COLO668 (cell line): ENCODE measurements at regions not wholly inside any gene's neighbourhood (a gene's known extent, or its start where the extent isn't known, plus 50 kb on each side); places are given as distances from the start of the nearest gene placed in this dataset.
"Not testable (repeated sequence)": the region's sequence is repeated elsewhere in the genome, so short reads cannot be mapped to it uniquely, and the experiment has no call there.

ENCODE experiments used
- DNase-seq: peaks from one replicate; lab custom pipeline; 2025; ENCODE audit not compliant: unreplicated experiment; lab: John Stamatoyannopoulos, UW

DNA sequence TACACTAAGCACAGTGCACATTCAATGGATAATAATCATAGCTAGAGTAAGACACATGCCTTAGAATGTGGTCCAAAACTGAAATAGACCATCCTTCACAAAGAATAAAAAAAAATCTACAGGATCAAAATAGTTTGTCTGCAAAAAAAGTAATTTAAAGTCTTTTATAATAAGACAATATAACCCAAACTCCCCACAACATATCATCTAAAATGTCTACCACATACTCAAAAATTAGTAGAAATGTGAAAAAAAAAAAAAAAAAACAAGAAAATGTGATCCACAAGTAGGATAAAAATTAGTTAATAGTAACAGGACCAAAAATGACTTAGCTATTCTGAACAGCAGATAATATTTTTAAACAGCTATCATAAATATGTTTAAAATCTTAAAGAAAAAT is 557.2 kb upstream of the ARID1B start:
- no peak for DNase-seq

DNA sequence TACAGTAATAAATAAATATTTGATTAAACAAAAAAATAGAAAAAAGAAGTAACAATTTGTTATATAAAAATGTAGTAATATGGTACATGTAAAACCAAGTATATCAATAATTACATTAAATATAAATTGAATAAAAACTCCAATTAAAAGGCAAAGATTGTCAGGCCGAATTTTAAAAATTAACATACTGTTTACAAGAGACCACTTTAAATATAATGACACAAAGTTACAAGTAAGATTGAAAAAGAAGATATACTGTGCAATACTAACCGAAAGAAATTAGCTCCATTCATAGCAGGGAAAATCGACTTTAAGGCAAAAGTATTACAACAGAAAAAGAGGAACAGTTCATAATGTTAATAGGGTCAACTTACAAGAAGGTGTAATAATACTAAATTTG is 571.5 kb upstream of the ARID1B start:
- no peak for DNase-seq

DNA sequence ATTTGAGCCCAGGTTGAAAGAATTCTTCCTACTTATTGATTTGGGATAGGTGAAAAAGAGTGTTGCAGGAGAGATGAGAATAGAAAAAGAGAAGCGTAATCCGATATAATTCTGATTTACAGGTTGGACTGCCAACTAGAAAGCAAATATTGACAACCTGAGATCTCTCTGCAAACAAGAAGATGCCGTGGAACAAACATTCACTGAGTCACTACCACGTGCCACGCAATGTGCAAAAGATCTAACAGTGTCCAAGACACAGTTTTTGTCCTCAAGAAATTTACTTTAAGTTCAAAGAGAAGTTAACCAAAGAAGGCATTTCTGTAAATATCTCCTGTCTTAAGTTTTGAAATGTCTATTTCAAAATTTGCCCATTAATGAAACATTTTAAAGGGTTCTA is 578.0 kb upstream of the ARID1B start:
- DNase-seq, result no peak

DNA sequence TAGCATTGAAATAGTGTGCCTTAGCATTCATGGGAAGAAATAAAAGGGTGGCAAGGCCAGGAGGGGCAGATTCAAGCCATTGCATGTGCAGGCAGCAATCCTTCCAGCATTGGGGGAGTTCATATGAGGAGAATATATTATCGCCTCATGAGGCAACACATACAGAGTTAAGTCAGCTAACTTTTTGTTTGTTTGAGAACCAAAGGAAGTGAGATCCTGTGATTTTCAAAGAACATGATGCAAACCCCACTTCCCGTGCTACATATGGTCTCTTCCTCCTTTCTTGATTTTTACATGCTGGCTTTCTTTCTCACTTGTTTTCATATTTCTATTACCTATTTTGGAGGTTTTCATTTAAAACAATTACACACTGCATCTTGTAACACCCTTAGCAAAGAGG is 579.7 kb upstream of the ARID1B start:
- DNase-seq, result no peak

DNA sequence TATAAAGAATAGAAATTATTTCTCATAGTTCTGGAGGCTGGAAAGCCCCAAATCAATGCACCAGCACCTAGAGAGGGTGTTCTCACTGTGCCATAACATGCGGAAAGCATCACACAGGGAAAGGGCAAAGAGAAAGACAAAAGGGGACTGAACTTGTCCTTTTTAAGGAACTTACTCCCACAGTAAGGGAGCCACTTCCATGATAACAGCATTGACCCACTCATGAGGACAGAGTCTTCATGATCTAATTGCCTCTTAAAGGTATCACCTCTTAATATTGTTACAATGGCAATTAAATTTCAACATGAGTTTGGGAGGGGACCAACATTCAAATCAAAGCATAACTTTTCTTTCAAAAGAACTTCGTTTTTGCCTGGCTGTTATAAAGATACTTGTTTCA is 582.2 kb upstream of the ARID1B start:
- no peak for DNase-seq

DNA sequence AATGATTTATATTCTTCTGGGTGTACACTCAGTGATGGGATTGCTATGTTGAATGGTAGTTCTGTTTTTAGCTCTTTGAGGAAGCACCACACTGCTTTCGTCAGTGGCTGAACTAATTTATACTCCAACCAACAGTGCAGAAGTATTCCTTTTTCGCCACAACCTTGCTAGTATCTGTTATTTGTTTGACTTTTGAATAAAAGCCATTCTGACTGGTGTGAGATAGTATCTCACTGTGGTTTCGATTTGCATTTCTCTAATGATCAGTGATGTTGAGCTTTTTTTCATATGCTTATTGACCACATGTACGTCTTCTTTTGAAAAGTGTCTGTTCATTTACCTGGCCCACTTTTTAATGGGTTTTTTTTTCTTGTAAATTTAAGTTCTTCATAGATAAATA is 583.8 kb upstream of the ARID1B start:
- no peak for DNase-seq

DNA sequence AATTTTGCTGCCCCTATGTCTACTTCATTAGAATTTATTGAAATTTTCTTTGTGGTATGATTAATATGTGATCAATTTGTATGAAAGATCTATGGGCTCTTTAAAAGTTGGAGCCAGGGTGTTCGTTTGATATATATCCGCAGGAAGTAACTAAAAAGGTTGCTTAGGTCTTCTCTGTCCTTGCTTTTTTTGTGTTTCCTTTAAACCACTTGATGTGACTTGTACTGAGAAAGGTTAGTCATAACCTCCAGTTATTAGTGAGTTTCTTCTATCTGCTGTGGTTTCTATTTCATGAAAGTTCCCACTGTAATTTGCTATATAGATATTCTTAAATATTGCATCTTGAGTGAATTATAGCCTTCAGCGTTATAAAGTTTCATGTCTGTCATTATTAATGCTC is 585.3 kb upstream of the ARID1B start:
- no peak for DNase-seq

DNA sequence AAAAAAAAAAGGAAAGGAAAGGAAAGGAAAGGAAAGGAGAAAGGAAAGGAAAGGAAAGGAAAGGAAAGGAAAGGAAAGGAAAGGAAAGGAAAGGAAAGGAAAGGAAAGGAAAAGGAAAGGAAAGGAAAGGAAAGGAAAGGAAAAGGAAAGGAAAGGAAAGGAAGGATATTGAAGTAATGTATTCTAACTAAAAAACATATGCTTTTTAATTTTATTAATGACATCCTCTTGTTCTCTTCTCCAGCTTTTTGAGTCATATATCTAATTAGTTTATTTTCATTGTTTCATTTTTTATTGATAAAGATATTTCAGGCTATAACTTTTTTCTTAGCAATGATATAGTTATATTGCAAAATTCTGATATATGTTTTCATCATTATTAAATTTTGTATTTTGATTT is 585.8 kb upstream of the ARID1B start:
- not testable (repeated sequence) for DNase-seq

DNA sequence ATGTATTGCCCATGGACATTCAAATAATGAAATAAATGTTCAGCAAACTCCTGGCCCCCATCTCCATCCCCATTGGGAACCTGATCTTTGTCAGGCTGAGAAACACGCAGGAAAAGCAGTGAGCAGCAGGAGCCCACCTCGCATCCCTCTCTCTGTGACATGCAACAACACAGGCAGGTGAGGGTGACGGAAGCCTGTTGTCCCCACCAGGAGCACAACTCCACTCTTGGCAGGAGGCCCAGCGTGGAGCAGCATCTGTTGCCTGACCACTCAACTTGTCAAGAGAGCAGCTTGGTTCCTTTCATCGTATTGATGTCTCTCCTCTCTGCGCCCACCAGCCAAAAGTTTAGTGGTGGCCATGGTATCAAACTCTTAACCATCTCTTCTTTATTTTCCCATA is 586.9 kb upstream of the ARID1B start:
- peak; percentile 59 for DNase-seq

DNA sequence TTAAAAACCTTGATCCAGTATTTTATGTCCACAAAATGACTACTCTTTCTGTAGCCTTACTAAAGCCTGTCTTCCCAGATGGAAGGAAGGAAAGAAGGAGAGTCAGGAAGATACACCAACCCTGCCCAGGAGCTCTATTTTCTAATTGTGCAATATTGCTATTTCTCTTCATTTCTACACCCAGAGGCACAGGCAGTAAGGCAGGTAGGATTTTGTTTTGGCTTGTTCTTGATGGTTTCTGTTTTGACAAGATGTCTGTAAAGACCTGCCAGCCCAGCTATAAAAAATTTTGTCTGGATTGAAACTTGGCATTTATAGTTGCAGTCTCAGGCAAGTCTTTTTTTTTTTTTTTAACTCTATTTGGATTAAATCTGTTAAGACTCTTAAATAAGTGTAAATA is 587.5 kb upstream of the ARID1B start:
- DNase-seq, result no peak

DNA sequence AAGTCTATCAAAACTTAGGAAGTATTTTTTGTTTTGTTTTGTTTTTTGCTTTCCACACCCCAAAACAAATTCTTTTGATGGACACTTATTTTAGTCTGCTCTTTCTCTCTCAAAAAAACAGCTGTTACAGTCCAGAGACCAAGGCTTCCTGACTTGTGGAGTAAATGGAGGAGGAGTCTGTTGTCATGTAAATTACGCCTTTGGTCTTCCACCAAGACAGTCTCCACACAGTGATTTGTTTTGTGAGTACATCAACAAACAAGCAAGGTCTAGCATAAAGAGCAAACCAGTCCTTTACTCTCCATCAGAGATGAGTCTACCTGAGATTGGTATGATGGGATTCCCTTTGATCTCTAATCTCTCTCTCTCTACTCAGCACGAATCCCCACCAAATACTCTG is 588.0 kb upstream of the ARID1B start:
- DNase-seq, result no peak

DNA sequence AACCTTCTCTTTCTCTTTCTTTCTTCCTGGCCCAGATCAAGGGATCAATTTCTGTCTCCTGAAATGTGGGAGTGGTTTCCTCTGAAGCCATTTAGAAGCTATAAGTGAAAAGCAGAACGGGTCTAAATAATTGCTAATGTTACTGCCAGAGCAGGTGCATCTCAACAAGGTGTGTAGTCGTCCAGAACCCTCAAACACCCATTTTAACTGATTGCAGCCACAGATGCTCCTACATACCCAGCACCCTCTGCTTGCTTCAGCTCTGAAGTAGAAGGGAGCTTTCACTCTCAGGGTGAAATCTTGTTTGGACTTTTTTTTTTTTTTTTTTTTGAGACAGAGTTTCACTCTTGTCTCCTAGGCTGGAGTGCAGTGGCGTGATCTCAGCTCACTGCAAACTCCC is 592.1 kb upstream of the ARID1B start:
- peak; percentile 8 for DNase-seq

DNA sequence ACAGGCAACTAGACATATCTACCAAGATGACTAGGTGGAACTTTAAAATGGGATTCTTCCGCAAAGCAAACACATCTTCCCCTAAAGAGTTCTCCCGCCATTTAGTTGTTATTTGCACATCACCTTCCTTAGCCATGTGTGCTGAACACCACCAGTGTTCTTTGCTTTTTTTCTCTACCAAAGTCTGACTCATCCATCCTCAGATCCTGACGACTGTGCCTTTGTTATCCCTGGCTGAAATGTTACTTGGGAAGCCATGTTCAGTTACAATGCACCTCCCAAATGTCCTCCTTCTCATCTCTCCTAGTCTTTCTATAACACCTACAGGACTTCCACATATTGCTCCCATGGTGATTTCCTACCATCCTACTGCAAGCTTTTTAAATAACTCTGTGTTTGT is 593.5 kb upstream of the ARID1B start:
- no peak for DNase-seq

DNA sequence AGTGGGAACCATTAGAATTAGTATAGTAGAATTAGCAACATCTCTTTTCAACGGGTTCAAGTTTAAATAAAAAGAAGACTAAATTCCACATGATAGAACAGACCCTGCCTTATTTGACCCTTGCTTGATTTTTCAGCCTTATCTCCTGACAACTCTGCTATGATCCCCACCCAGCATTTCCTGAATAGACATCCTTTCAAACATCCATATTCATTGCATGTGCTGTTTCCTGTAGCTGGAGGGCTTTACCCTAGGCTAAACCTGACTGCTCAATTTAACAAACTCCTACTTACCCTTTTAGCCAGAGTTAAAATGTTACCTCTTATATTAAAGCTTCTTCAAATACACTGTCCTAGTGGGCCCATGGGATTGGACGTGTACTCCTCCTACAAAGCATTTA is 594.8 kb upstream of the ARID1B start:
- no peak for DNase-seq

DNA sequence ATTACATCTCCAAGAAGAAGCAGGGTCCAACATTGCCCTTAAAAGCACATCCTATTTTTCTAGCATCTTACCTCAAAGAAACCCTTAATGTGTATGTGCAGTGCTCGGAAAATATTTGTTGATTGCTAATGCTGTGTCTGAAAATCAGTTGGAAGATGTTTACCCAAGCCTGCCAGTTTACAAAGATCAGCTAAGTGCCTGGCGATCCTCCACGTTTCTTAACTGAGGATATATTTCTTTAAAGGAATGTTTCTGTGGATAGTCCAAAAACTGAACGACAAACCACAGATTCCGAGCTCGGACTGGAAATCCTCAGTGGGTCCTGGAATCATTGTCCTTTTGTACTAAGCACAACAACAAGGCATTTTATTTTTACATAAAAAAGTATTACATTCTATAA is 595.7 kb upstream of the ARID1B start:
- DNase-seq, result no peak

DNA sequence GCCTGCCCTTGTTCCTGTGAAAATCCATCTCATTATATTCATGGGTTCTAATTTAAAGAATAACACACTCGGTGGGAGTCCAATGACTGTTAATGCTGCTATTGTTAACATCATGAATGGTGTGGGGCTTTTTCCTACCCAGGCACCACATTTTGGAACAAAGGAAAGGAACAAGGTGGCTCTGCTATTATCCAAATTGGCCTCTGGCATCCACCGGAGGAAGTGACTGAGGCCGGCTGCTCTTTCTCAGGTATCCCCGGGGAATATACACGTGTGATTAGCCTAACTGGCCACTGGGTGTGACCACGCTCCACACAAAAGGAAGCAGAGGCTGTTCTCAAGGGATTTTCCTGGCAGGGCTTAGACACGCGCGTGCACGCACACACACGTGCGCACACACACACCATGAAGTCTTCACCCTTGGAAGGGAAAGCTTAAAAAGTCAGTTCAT is 601.2 kb upstream of the ARID1B start:
- peak; percentile 23 for DNase-seq

DNA sequence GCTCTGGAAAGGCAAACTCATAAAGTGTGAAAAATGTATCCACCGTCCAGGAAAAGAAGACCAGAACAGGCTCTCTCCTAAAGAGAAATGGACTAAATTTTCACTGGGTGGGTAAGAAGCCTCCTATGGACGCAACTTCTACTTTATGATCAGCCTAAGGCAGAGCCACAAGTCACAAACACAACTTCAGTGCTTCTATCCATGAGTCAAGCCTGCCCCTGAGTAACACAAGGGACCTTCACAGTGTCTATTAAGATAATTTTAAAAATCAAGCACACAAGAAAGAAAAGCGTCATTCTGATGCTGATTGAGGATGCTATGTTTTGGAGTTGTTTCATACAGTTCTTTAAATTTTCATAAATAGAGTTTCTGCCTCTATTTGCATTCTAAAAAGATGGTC is 601.7 kb upstream of the ARID1B start:
- no peak for DNase-seq

DNA sequence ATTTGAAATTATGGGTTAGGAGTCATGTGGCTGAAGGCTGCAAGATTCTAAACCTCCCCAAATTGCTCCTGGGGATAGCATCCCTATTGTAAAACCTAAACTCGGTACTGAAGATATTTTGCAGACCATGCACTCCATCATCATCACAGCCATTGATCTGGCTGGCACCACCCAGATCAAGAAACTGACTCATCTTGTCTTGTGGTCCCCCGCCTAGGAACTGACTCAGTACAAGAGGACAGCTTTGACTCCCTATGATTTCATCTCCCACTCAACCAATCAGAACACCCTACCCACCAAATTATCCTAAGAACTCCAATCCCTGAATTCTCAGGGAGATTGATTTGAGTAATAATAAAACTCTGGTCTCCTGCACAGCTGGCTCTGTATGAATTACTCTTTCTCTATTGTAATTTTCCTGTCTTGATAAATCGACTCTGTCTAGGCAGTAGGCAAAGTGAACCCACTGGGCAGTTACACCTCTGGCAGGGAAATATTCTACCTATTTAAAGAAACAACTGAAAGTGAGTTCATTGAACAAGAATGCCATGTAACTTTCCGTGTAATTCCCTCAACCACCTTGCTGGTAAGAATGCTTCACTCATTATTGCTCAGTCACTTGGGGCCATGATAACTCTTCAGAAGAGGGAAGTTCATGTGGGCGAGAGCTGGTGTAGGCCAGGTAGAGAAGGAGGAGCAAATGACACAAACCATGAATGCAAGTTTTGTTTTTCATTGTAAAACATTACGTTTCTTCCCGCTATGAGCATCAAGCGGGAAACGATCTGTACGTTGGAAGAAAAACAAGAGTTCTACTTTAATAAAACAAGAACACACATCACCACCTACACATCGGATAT is 602.9 kb upstream of the ARID1B start:
- no peak for DNase-seq

DNA sequence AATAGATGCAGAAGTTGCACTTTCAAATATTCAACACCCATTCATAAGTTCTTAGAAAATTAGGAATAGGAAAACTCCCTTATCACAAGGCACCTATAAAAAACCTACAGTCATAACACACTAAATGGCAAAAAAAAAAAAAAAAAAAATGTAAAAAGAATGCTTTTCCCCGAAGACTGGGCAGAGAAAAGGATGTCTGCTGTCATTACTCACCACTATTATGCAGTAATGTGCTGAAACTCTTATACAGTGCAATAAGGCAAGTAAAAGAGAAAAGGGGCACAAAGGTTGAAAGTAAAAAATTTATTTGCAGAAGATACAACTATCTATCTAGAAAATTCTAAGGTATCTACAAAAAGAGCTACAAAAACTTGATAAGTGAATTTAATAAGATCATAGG is 607.8 kb upstream of the ARID1B start:
- DNase-seq, result no peak

DNA sequence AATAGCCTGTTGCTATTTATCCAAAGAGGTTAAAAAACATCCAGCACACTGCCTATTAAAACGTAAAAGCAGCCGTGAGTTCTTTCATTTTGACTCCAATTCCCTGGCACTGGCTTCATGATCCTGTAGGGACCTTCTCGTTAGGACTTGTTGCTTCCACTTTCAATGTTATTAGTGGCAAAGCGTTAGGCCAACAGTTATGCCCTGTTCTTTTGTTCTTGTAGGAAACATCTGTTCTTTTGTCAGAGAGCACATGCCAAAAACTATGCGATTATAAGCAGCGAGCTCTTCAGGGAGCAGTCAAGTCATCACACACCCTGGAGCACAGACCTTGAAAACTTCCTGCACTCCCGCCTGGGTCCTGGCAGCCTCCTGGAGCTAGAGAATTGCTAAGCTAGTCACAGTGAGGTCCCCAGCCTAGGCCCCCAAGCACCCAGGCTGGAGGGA is 609.5 kb upstream of the ARID1B start:
- DNase-seq, result no peak

DNA sequence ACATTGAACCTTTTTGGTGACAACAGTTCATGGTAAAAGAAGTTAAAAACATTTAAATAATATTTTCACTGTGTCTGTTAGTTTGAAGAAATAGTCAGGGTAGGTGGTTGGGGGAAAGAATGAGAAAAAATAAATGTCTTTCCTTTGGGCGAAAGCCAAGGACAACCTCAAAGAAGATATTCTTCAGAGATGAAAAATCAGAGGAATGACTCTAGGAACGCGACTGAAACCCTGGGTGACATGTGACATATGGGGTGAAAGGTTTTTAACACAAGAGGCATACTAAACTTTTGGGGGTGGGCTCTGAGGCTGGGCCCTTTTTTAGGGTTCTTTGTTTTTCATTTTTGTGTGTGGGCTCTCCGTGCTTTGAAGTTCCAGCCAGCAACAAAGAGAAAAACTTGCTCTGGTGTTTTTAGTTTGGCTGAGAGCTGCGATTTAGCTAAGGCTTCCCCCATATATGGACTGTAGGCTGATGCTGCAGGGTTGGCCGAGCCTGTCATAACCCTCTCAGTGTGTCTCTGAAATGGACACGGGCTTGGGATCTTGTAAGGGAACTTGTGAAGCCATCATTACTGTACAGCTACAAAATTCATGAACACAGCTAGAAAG is 610.1 kb upstream of the ARID1B start:
- no peak for DNase-seq

DNA sequence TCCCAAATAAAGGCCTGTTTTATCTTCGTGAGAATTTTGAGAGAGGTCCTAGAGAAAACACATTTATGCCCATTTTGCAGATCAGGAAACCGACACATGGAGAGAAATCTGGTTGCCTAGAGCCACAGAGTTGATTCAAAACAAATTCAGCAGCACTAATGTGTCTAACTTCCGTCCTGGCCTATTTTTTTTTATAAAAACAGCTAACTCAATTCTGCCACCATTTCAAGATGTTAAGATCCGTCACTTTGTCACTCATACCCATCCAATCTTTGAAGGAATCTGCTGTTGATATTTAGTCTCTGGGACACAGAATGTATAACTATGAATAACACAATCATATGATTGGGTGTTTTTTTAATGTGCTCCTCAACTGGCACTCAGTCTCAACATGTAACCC is 611.1 kb upstream of the ARID1B start:
- no peak for DNase-seq
